Astrocyte of the spinal cord (primary cell): ENCODE measurements at regions not wholly inside any gene's neighbourhood (a gene's known extent, or its start where the extent isn't known, plus 50 kb on each side); places are given as distances from the start of the nearest gene placed in this dataset.

Source experiments
- DNase-seq: peaks from one replicate; pipeline ENCODE4 v3.0.0; 2011; ENCODE audit warnings: low read depth, low spot score
- H3K4me3 ChIP-seq: 2 replicates; pipeline ENCODE4 v1.5.1; 2011; ENCODE audit warnings: low read depth, mild to moderate bottlenecking, low read length, moderate library complexity
- CTCF ChIP-seq: IDR thresholded peaks from 2 replicates; pipeline ENCODE4 v1.5.1; 2012; ENCODE audit warnings: low read depth, mild to moderate bottlenecking, low read length, inconsistent platforms
- in situ Hi-C: cut with HindIII; loops from 2 replicates; pipeline ENCODE4 v1.10.0; 2017; ENCODE audit warnings: low sequenced_read_pairs

- no peak for DNase-seq
Observed at GRCh38 chr13:100942742-100943141, 268.1 kb upstream of the TMTC4 start.

GRCh38 chr13:100941377-100942368 lies 267.1 kb upstream of the TMTC4 start:
- in situ Hi-C loops, result no loop called here
- DNase-seq, result no peak
- H3K4me3 ChIP-seq, result no peak overlapping the region
- TF ChIP-seq CTCF, result no peak

More at GRCh38 chr13:100942742-100943141, 268.1 kb upstream of the TMTC4 start:
- in situ Hi-C loops, result no loop called here
- no peak overlapping the region for H3K4me3 ChIP-seq
- no peak for TF ChIP-seq CTCF

- no peak overlapping the region for H3K4me3 ChIP-seq
- in situ Hi-C loops, result no loop called here
- TF ChIP-seq CTCF, result no peak
- DNase-seq, result no peak
Observed at GRCh38 chr13:100940658-100941057, 266.1 kb upstream of the TMTC4 start.

- H3K4me3 ChIP-seq, result no peak overlapping the region
- no peak for TF ChIP-seq CTCF
- in situ Hi-C loops, result no loop called here
- DNase-seq, result no peak
Observed at GRCh38 chr13:100933841-100934240, 259.2 kb upstream of the TMTC4 start.

- in situ Hi-C loops, result no loop called here
- no peak for TF ChIP-seq CTCF
- DNase-seq, result no peak
- no peak overlapping the region for H3K4me3 ChIP-seq
Observed at GRCh38 chr13:100922599-100922998, 248.0 kb upstream of the TMTC4 start.

- no peak overlapping the region for H3K4me3 ChIP-seq
- in situ Hi-C loops, result no loop called here
- no peak for TF ChIP-seq CTCF
- DNase-seq, result no peak
Observed at GRCh38 chr13:100921139-100921538, 246.5 kb upstream of the TMTC4 start.
